ENCODE measurements at regions not wholly inside any gene's neighbourhood (a gene's known extent, or its start where the extent isn't known, plus 50 kb on each side); places are given as distances from the start of the nearest gene placed in this dataset.
"Not testable (repeated sequence)": the region's sequence is repeated elsewhere in the genome, so short reads cannot be mapped to it uniquely, and the experiment has no call there.

GRCh38 chr14:105712670-105713069 is 186.3 kb downstream of the TMEM121 start:
- DNase-seq: not testable (repeated sequence)

DNA sequence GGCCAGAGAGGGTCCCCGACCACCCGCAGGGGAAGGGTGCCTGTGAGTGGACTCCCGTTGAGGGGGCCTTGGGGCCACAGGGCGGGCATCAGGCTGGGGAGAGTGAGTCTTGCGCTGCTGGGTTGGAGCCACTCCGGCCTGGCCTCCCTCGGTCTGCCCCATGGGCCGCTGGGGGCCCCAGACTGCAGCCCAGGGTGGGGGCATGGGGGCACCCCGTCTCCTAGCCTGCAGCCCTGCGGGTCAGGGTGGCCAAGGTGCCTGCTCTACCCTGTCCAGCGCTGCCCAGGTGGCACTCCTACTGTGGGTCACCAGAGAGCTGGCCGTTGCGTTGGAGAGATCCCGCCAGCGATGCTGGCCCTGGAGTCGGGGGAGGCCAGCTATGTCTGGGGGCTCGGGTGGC is 186.8 kb downstream of the TMEM121 start:
- not testable (repeated sequence) for DNase-seq

GRCh38 chr14:105713836-105714235 is 187.5 kb downstream of the TMEM121 start:
- DNase-seq: not testable (repeated sequence)

DNA sequence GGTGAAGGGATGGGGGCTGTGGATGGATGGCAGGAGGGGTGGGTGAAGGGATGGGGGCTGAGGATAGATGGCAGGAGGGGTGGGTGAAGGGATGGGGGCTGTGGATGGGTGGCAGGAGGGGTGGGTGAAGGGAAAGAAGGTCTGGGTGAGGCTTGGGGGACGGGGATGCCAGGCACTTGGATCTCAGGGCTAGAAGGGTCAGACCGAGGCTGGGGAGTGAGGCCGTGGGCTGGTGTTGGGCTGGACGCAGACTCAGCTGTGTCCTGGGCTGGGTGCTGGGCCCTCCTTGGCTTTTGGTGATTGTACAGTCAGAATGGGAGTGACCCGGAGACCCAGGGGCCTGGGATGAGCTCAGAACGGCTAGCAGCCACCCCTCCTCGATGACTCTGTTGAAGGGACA is 192.4 kb downstream of the TMEM121 start:
- DNase-seq: not testable (repeated sequence)

- not testable (repeated sequence) for DNase-seq
Measured at GRCh38 chr14:105720106-105720505, 193.7 kb downstream of the TMEM121 start.

DNA sequence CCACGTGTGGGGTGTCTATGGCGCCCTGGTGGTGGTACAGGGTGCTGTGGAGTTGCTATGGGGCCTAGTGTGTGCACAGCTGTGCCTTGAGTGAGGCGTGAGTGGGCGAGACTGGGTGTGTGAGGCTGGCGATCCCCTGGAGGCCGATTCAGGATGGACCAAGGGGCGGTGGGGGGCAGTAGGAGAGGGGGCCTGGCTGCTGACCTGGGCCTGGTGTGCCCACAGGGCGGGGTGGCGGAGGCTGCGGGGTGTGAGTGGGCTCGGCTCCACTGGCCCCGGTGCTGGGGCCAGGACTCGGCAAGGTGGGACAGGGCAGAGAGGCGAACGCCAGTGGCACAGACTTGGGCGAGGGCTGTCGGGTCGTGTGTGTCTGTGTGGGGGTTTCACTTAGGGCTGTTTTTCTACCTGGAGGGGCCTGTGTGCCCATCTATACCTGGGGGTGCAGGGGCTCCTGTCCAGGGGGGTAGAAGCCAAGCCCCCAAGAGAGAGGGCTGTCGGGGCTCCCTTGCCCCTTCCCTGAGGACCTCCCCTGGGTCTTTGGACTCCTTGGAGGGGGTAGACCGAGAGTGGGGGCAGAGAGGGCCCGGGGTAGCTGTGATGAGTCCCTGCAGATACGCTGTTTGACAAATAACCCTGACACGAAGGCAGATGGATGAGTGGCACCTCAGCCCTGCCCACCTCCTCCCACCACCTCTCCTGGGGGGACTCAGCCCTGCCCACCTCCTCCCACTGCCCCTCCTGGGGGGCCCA is 194.6 kb downstream of the TMEM121 start:
- not testable (repeated sequence) for DNase-seq

- DNase-seq: not testable (repeated sequence)
Measured at GRCh38 chr14:105721602-105721970, 195.2 kb downstream of the TMEM121 start.

- not testable (repeated sequence) for DNase-seq
Measured at GRCh38 chr14:105721996-105722709, 195.8 kb downstream of the TMEM121 start.

DNA sequence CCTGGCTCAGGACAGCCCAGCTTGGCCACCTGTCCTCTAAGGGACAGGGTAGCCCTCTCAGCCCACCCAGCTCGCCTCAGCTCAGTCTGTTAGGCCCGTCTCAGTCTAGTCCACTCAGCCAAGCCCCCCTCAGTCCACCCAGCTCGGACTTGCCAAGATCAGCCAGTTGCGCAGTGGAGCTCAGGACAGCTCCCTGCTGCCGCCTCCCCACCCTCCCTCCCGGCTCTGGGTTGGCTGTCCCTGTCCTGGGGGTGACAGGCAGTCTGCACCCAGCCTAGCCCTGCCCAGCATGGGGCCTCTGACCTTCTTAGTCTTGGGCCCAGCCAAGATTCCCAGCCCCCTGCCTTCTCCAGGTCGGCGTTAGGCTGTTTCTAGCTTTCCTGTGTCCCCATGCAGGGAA is 196.9 kb downstream of the TMEM121 start:
- not testable (repeated sequence) for DNase-seq

DNA sequence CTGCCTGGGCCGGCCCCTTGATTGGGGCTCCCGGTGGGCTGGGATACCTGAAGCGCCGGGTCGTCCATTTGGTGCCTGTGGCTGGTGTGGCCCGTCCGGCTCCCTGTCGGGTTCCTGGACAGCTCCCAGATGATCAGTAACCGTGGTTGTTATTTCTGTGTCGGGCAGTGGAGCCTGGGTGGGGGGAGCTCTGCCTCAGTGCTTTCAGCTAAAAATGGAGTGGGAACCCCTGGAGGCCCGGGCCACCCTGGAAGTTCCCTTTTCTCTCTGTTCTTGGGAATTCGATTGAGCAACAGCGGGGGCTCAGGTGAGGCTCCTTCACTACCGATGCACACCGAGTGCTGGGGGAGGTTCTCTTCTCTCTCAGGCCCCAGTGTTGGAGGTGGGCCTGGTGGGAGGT is 197.4 kb downstream of the TMEM121 start:
- not testable (repeated sequence) for DNase-seq

DNA sequence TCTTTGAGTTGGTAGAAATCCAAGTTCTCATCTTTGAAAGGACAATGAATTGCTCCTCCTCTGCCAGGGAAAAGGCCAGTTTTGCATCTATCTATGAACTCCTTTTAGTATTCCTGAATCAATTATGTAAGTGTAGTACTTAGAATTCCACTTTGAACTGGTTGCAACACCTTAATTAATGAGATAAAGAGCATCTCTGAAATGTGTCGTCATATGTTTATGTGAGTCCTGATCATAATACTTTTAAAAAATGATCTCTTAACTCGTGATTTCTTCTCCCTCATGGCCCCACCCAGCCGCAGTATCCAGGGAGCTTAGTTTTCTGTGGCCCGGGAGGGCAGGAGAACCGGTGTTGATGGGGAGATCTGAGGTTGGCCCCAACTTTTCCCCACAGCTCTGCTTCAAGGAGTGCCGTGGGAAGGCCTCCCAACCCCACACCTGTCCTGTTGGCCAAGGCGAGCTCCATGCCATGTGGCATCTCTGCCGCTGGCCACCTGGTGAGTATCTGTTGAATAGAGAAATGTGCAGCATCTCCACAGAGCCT is 203.5 kb downstream of the TMEM121 start:
- not testable (repeated sequence) for DNase-seq

DNA sequence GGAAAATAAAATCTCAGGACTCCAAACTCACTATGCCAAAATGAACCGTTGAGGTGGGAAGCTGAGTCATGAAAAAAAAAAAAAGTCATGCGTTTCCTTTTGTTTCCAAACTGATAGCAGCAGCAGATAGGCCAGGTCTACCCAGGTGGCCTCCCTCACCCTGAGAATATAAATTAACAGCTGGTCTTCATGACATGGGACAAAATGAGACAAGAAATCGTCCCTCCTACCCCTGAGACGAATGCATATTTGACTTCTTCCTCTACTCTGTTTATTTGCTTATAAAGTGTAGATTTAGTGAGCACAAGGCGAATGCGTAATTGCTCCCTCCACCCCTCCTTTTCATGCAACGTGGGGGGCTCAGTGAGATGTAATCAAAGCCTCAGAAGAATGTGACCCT is 204.3 kb downstream of the TMEM121 start:
- DNase-seq: peak; percentile 5

DNA sequence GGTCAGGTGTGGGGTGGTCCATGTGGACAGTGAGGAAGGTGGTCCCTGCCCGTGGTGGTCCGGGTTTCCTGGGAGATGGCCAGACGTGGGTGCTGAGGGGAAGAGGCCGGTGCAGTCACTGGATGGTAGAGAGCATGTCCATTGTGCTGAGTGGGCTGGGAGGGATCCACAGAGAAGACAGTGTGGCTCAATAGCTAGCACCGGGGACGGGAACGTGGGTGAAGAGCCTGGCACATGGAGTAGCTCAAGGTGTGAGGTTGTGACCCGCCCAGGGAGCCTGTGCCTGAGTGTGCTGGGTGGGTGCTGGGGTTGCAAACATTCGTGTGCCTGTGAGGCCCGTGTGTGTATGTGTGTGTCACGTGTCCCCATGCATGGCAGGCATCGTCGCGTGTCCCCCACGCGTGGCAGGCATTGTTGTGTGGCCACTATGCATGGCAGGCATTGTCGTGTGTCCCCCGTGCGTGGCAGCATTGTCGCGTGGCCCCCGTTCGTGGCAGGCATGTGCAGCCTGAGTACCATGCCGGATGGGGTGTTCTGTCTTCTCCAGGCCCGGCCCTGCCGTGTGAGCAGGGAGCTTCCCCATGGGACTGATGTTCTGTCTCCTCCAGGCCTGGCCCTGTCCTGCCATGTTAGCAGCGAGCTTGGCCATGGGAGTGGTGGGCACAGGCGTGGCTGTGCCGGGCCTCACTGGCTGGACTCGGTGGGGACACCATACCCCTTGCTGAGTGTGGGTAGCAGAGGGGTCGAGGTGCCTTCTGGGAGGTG is 205.0 kb downstream of the TMEM121 start:
- DNase-seq: not testable (repeated sequence)

- DNase-seq: no peak
Measured at GRCh38 chr14:105733081-105734065, 207.0 kb downstream of the TMEM121 start.

DNA sequence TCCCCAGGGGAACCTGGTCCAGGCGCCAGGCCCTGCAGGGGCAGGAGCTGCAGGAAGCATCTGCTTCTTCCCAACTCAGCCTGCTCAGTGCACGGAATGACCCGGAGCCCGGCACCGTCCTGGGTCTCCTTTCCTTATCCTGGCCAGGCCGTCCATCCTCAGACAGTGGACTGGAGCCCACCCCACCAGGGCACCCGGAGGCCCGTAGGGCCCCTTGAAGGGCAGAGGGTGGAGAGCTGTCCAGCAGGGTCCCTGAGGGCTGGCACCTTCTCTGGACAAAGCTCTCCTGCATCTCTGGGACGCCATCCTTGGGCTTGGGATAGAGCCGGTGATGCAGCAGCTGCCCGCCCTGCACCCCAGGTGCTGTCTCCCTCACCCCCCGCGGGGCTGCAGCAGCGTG is 207.9 kb downstream of the TMEM121 start:
- not testable (repeated sequence) for DNase-seq

GRCh38 chr14:105736331-105736730 is 209.9 kb downstream of the TMEM121 start:
- DNase-seq: not testable (repeated sequence)

DNA sequence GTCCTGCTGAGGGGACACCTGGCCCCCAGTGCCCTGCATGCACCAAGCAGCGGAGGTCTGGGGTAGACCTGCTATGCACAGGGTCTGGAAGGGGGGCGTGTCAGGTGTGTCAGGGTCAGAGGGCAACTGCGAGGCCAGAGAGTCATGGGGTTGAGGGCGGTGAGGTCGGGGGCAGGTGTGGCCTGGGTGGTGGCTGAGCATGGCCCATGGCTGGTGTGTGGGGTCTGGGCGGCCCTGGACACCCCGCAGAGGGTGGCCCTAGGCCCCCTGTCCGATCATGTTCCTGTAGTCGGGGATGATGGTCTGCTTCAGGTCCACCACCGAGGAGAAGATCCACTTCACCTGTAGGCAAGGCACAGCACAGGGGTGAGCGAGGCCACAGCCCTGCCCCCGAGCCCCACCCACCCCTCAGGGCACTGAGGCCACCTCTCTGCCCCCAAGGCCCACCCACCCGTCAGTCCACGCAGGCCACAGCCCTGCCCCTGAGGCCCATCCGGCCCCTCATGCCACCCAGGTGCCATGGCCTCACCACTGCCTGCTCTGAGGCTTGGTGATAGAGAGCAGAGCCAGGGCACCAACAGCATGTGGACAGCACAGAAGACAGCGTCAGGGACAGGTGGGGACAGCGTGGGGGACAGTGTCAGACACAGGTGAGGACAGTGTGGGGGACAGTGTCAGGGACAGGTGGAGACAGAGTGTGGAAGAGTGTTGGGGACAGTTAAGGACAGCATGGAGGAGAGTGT is 211.3 kb downstream of the TMEM121 start:
- DNase-seq: no peak

DNA sequence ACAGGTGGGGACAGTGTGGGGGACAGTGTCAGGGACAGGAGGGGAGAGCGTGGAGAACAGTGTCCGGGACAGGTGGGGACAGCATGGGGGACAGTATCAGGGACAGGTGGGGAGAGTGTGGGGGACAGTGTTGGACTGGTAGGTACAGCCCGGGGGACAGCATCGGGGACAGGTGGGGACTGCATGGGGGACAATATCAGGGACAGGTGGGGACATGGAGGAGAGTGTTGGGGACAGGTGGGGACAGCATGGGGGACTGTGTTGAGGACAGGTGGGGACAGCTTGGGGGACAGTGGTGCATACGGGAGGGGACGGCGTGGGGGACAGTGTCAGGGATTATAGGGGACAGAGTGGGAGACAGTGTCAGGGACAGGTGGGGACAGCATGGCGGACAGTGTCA is 212.3 kb downstream of the TMEM121 start:
- DNase-seq: no peak

DNA sequence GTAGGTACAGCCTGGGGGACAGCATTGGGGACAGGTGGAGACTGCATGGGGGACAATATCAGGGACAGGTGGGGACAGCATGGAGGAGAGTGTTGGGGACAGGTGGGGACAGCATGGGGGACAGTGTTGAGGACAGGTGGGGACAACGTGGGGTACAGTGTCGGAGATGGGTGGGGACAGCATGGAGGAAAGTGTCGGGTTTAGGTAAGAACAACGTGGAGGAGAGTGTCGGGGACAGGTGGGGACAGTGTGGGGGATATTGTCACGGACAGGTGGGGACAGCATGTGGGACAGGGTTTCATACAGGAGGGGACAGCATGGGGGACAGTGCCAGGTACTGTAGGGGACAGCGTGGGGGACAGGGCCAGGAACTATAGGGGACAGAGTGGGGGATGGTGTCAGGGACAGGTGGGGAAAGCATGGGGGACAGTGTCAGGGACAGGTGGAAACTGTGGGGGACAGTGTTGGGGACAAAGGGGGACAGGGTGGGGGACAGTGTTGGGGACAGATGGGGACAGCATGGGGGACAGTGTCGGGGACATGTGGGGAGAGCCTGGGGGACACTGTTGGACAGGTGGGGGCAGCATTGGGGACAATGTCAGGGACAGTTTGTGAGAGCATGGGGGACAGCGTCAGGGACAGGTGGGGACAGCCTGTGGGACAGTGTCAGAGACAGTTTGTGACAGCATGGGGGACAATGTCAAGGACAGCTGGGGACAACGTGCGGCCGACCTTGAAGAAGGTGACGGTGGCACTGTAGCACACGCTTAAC is 213.1 kb downstream of the TMEM121 start:
- DNase-seq: no peak

- DNase-seq: not testable (repeated sequence)
Measured at GRCh38 chr14:105740272-105740671, 213.9 kb downstream of the TMEM121 start.

Measured in NCI-H2171 (cell line).